IMR-90 (cell line): ENCODE measurements at regions not wholly inside any gene's neighbourhood (a gene's known extent, or its start where the extent isn't known, plus 50 kb on each side); places are given as distances from the start of the nearest gene placed in this dataset.

Source experiments
- CTCF ChIP-seq: conservative IDR thresholded peaks from 2 replicates; pipeline ENCODE4 v1.5.1; 2012; ENCODE audit warnings: mild to moderate bottlenecking, low read depth, low read length, improper control_type of control experiment
- POLR2A ChIP-seq: IDR thresholded peaks from 2 replicates; pipeline ENCODE4 v1.6.1; 2012; ENCODE audit warnings: mild to moderate bottlenecking, low read depth, low read length
- RFX5 ChIP-seq: IDR thresholded peaks from 2 replicates; pipeline ENCODE4 v1.8.0; 2012; ENCODE audit warnings: low read depth, mild to moderate bottlenecking, low read length, moderate library complexity

- TF ChIP-seq CTCF (no peak), POLR2A (no peak), RFX5 (no peak)
Observed at GRCh38 chr17:13310858-13311257, 290.9 kb downstream of the HS3ST3A1 start.
